IMR-90 (cell line): ENCODE measurements at regions not wholly inside any gene's neighbourhood (a gene's known extent, or its start where the extent isn't known, plus 50 kb on each side); places are given as distances from the start of the nearest gene placed in this dataset.

Experiments
- ATAC-seq: fragments of 200-7000 bp; cut with Tn5 transposase; 2 replicates; pipeline ENCODE4 v1.9.1; 2020; ENCODE audit warnings: low read depth, mild to moderate bottlenecking, moderate library complexity
- BruUV-seq: library from RNA; stranded (reverse); fragments of 400-500 nt; replicated peaks from 2 replicates; lab custom pipeline; 2021; lab: Mats Ljungman, UMichigan
- CTCF ChIA-PET: fragments of 300-600 bp; formaldehyde crosslinking; extraction: SDS; loops from one replicate; lab custom pipeline; 2021; ENCODE audit warnings: antibody characterized with exemption; lab: Yijun Ruan, JAX
- POLR2A ChIA-PET: fragments of 300-600 bp; sonication (Branson Sonifier 250); formaldehyde crosslinking; loops from one replicate; lab custom pipeline; 2022; ENCODE audit warnings: antibody characterized with exemption; ENCODE audit not compliant: unreplicated experiment; lab: Charles Lee
- DNase-seq: peaks from one replicate; pipeline ENCODE4 v3.0.0; 2013
- H2AFZ ChIP-seq: replicated peaks from 2 replicates; pipeline ENCODE3; 2013; ENCODE audit warnings: low read length, mild to moderate bottlenecking; ENCODE audit not compliant: poor library complexity
- H2AK5ac ChIP-seq: 2 replicates; pipeline ENCODE4 v1.6.1; 2013; ENCODE audit warnings: low read depth, low read length, inconsistent platforms
- H2AK9ac ChIP-seq: replicated peaks from 2 replicates; pipeline ENCODE3; 2013; ENCODE audit warnings: mild to moderate bottlenecking, low read depth, low read length, moderate library complexity; ENCODE audit not compliant: poor library complexity
- H2BK120ac ChIP-seq: 2 replicates; pipeline ENCODE4 v1.6.1; 2013; ENCODE audit warnings: low read depth, low read length, inconsistent platforms
- H2BK15ac ChIP-seq: 3 replicates; pipeline ENCODE4 v1.6.1; 2013; ENCODE audit warnings: low read depth, low read length, inconsistent platforms
- H2BK20ac ChIP-seq: 2 replicates; pipeline ENCODE4 v1.6.1; 2013; ENCODE audit warnings: low read depth, mild to moderate bottlenecking, inconsistent platforms, low read length, moderate library complexity
- H2BK5ac ChIP-seq: 2 replicates; pipeline ENCODE4 v1.6.1; 2013; ENCODE audit warnings: mild to moderate bottlenecking, low read depth, low read length, inconsistent platforms; ENCODE audit not compliant: poor library complexity, severe bottlenecking
- H3K14ac ChIP-seq: replicated peaks from 2 replicates; pipeline ENCODE4 v1.6.1; 2013; ENCODE audit warnings: low read depth, low read length, inconsistent platforms
- H3K18ac ChIP-seq: 2 replicates; pipeline ENCODE4 v1.6.1; 2013; ENCODE audit warnings: low read depth, low read length, control low read depth
- H3K23ac ChIP-seq: 2 replicates; pipeline ENCODE4 v1.6.1; 2013; ENCODE audit warnings: low read depth, low read length, inconsistent platforms
- H3K27ac ChIP-seq: 2 replicates; pipeline ENCODE4 v1.5.1; 2013; ENCODE audit warnings: mild to moderate bottlenecking, control low read depth, low read length; ENCODE audit not compliant: insufficient read depth
- H3K27me3 ChIP-seq: 2 replicates; pipeline ENCODE4 v1.6.1; 2013; ENCODE audit warnings: low read length; ENCODE audit not compliant: control insufficient read depth, insufficient read depth
- H3K36me3 ChIP-seq: 2 replicates; pipeline ENCODE4 v1.6.1; 2013; ENCODE audit warnings: low read length, mixed read lengths; ENCODE audit not compliant: control insufficient read depth, insufficient read depth
- H3K4ac ChIP-seq: 2 replicates; pipeline ENCODE4 v1.6.1; 2013; ENCODE audit warnings: low read depth, low read length, inconsistent platforms
- H3K4me1 ChIP-seq: 2 replicates; pipeline ENCODE4 v1.6.1; 2013; ENCODE audit warnings: low read length, mixed read lengths; ENCODE audit not compliant: control insufficient read depth, insufficient read depth
- H3K4me2 ChIP-seq: 2 replicates; pipeline ENCODE4 v1.6.1; 2013; ENCODE audit warnings: low read depth, mild to moderate bottlenecking, control low read depth, low read length, moderate library complexity
- H3K4me3 ChIP-seq: 2 replicates; pipeline ENCODE4 v1.5.1; 2013; ENCODE audit warnings: low read depth, mild to moderate bottlenecking, control low read depth, low read length, moderate library complexity; ENCODE audit not compliant: insufficient read depth
- H3K56ac ChIP-seq: 2 replicates; pipeline ENCODE4 v1.6.1; 2013; ENCODE audit warnings: low read length, inconsistent platforms; ENCODE audit not compliant: insufficient read depth; ENCODE audit errors: extremely low read depth
- H3K79me1 ChIP-seq, 2 experiments: 2 replicates each; pipeline ENCODE4 v1.6.1; 2013; ENCODE audit warnings: low read length in 2 of 2, inconsistent platforms in 1 of 2, low read depth in 1 of 2
- H3K9ac ChIP-seq: 2 replicates; pipeline ENCODE4 v1.6.1; 2013; ENCODE audit warnings: low read depth, low read length, control low read depth
- H3K9me1 ChIP-seq: 2 replicates; pipeline ENCODE4 v1.6.1; 2013; ENCODE audit warnings: low read length, inconsistent platforms; ENCODE audit not compliant: insufficient read depth
- H3K9me3 ChIP-seq: 2 replicates; pipeline ENCODE4 v1.6.1; 2013; ENCODE audit warnings: low read length; ENCODE audit not compliant: control insufficient read depth, insufficient read depth
- H4K20me1 ChIP-seq: 2 replicates; pipeline ENCODE4 v1.6.1; 2013; ENCODE audit warnings: low read length, inconsistent platforms; ENCODE audit not compliant: insufficient read depth
- H4K5ac ChIP-seq: 2 replicates; pipeline ENCODE4 v1.6.1; 2013; ENCODE audit warnings: mild to moderate bottlenecking, low read depth, low read length, control low read depth
- H4K8ac ChIP-seq, 2 experiments: 2 replicates each; pipeline ENCODE4 v1.6.1; 2013; ENCODE audit warnings: low read depth in 2 of 2, low read length in 2 of 2, control low read depth in 1 of 2, inconsistent platforms in 1 of 2
- H4K91ac ChIP-seq: 2 replicates; pipeline ENCODE4 v1.6.1; 2013; ENCODE audit warnings: low read depth, low read length, inconsistent platforms; ENCODE audit not compliant: insufficient read depth
- BHLHE40 ChIP-seq: fragments of 150-350 bp; IDR thresholded peaks from 2 replicates; pipeline ENCODE4 v1.6.1; 2016; ENCODE audit warnings: mild to moderate bottlenecking, low read depth, low read length
- CHD1 ChIP-seq: IDR thresholded peaks from 2 replicates; pipeline ENCODE4 v1.6.1; 2012; ENCODE audit warnings: low read depth, low read length, improper control_type of control experiment
- FOS ChIP-seq: fragments of 150-350 bp; IDR thresholded peaks from 2 replicates; pipeline ENCODE4 v1.6.1; 2016; ENCODE audit warnings: low read depth, low read length
- MAZ ChIP-seq: IDR thresholded peaks from 2 replicates; pipeline ENCODE4 v1.6.1; 2012; ENCODE audit warnings: low read depth, mild to moderate bottlenecking, low read length, improper control_type of control experiment, moderate library complexity, borderline replicate concordance
- MXI1 ChIP-seq: IDR thresholded peaks from 2 replicates; pipeline ENCODE4 v1.6.1; 2012; ENCODE audit warnings: low read depth, mild to moderate bottlenecking, low read length, moderate library complexity, borderline replicate concordance
- NFE2L2 ChIP-seq: fragments of 150-350 bp; IDR thresholded peaks from 2 replicates; pipeline ENCODE4 v1.6.1; 2016; ENCODE audit warnings: low read depth, mild to moderate bottlenecking, low read length
- POLR2A ChIP-seq: IDR thresholded peaks from 2 replicates; pipeline ENCODE4 v1.6.1; 2012; ENCODE audit warnings: mild to moderate bottlenecking, low read depth, low read length
- RCOR1 ChIP-seq: IDR thresholded peaks from 2 replicates; pipeline ENCODE4 v1.6.1; 2012; ENCODE audit warnings: mild to moderate bottlenecking, low read length, improper control_type of control experiment; ENCODE audit not compliant: insufficient replicate concordance
- SMC3 ChIP-seq: fragments of 150-350 bp; IDR thresholded peaks from 2 replicates; pipeline ENCODE4 v1.6.1; 2016; ENCODE audit warnings: low read depth, mild to moderate bottlenecking, antibody characterized with exemption, low read length, moderate library complexity
- WGBS, 2 experiments: methylation state at CpG; one replicate each; pipeline versions ENCODE4 v1.1.5 to v1.1.7; 2013; ENCODE audit warnings: missing lambda C conversion rate in 2 of 2; ENCODE audit not compliant: insufficient read length in 1 of 2; ENCODE audit errors: extremely low coverage in 2 of 2; 5-methylcytosine and 5-hydroxymethylcytosine counted together
- dilution Hi-C: fragments of 300-500 bp; cut with HindIII; formaldehyde crosslinking; loops from one replicate; pipeline ENCODE4 v1.14.3; 2018; ENCODE audit warnings: low sequenced_read_pairs; ENCODE audit not compliant: unreplicated experiment
- in situ Hi-C: fragments of 300-500 bp; cut with MboI; formaldehyde crosslinking; loops from 3 replicates; pipeline ENCODE4 v1.14.3; 2019; ENCODE audit warnings: low sequenced_read_pairs, inconsistent platforms, mixed read lengths
- intact Hi-C: fragments of 100-400 bp; cut with micrococcal nuclease; formaldehyde crosslinking; loops from 2 replicates; pipeline ENCODE4 v1.10.0; 2022
- TF ChIP-seq, protein P1 (sequence below): conservative IDR thresholded peaks from 2 replicates; pipeline ENCODE4 v1.5.1; 2012; ENCODE audit warnings: mild to moderate bottlenecking, low read depth, low read length, improper control_type of control experiment
- TF ChIP-seq, protein P2 (sequence below): fragments of 150-350 bp; IDR thresholded peaks from 2 replicates; pipeline ENCODE4 v1.6.1; 2016; ENCODE audit warnings: low read depth, mild to moderate bottlenecking, low read length, moderate library complexity, borderline replicate concordance
- TF ChIP-seq, protein P3 (sequence below): fragments of 150-350 bp; IDR thresholded peaks from 2 replicates; pipeline ENCODE4 v1.6.1; 2017; ENCODE audit warnings: mild to moderate bottlenecking, antibody characterized with exemption, low read length, low read depth

DNA sequence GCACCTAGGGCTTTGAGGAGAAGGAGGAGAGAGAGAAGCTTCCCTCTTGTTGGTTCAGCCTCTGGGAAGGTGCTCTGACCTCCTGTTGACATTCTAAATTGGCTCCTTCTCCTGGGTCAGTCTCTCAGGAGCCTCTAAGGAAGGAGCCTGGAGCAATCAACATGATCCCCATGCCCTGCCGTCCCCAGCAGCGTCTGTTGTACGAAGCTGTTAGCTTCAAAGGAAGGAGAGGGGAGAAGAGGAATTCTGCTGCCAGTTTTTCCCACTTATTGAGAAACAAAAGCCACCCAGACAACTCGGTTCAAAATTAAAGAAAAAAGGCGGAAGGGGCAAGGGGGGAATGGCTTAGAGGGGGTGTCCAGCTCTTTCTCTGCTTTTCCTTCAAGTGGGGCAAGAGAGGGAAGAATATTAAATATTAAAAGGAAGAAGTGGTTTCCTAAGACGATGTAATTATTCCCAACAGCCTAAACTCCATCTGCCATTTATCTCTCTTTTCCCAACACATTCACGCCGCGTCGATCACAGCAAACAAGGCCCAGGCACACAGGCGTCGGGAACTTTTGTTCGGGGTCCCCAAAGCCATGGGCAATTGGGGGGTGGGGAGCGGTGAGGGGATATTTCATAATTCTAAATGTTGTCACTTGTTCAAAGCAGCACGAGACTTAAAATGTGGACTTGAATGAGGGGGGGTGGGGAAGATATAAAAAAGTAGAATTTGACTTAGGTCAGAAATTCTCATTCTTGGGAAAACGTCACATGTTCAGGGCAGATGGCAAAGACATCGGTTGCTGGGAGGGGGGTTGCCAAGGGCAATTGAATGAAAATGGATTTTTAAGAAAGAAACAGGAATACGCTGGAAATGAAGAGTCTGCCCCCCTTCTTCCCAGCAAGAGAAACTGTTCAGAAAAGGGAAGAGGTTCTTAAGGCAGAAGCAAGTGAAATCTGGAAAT is 116.8 kb upstream of the CACNA1A start:
- in situ Hi-C loops: no loop called here
- Histone ChIP-seq H3K9me3 (no peaks in the 10 kb centered on the region), H2AK9ac (peak overlapping the region; percentile 6), H4K91ac (peak overlapping the region; percentile 86), H3K9me1 (peaks cover 9% of the 10 kb centered on the region), H3K14ac (peak overlapping the region; percentile 65), H3K4me2 (peak overlapping the region; percentile 0; the same call in 1 of the 2 replicates), H3K4ac (peak overlapping the region; percentile 56), H2AK5ac (peak overlapping the region; percentile 59), H3K23ac (peak overlapping the region; percentile 56; the same call in 1 of the 2 replicates), H4K5ac (peak overlapping the region; percentile 56; the same call in 1 of the 2 replicates), H2BK20ac (peak overlapping the region; percentile 16), H4K8ac (peak overlapping the region; percentile 33 to 43; a peak in 2 of 4 replicates), H3K36me3 (no peaks in the 10 kb centered on the region), H3K18ac (peak overlapping the region; percentile 40; the same call in 1 of the 2 replicates), H4K20me1 (no peaks in the 10 kb centered on the region), H2BK120ac (peak overlapping the region; percentile 86), H3K4me3 (no peak overlapping the region), H3K79me1 (no peaks in the 10 kb centered on the region), H3K9ac (no peak overlapping the region), H3K56ac (no peak overlapping the region), H3K27ac (no peak overlapping the region), H3K4me1 (peaks cover 11% of the 10 kb centered on the region), H3K27me3 (no peaks in the 10 kb centered on the region), H2BK5ac (peak overlapping the region; percentile 44), H2AFZ (peak overlapping the region; percentile 81), H2BK15ac (peak overlapping the region; percentile 9; the same call in 1 of the 3 replicates)
- 44% methylated on average over 3 of the region's 18 CpGs; no CpG with 5 or more reads in 1 of the 2 experiments for WGBS, 2 experiments
- no TSS peak for BruUV-seq
- dilution Hi-C loops: no loop called here
- no peak for ATAC-seq
- TF ChIP-seq CHD1 (no peak), FOS (no peak), POLR2A (no peak), NFE2L2 (no peak), SMC3 (no peak), BHLHE40 (no peak), MXI1 (no peak), MAZ (no peak), RCOR1 (no peak)
- TF ChIP-seq, protein P1, sequence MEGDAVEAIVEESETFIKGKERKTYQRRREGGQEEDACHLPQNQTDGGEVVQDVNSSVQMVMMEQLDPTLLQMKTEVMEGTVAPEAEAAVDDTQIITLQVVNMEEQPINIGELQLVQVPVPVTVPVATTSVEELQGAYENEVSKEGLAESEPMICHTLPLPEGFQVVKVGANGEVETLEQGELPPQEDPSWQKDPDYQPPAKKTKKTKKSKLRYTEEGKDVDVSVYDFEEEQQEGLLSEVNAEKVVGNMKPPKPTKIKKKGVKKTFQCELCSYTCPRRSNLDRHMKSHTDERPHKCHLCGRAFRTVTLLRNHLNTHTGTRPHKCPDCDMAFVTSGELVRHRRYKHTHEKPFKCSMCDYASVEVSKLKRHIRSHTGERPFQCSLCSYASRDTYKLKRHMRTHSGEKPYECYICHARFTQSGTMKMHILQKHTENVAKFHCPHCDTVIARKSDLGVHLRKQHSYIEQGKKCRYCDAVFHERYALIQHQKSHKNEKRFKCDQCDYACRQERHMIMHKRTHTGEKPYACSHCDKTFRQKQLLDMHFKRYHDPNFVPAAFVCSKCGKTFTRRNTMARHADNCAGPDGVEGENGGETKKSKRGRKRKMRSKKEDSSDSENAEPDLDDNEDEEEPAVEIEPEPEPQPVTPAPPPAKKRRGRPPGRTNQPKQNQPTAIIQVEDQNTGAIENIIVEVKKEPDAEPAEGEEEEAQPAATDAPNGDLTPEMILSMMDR: no peak
- TF ChIP-seq, protein P2, sequence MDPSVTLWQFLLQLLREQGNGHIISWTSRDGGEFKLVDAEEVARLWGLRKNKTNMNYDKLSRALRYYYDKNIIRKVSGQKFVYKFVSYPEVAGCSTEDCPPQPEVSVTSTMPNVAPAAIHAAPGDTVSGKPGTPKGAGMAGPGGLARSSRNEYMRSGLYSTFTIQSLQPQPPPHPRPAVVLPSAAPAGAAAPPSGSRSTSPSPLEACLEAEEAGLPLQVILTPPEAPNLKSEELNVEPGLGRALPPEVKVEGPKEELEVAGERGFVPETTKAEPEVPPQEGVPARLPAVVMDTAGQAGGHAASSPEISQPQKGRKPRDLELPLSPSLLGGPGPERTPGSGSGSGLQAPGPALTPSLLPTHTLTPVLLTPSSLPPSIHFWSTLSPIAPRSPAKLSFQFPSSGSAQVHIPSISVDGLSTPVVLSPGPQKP: no peak
- TF ChIP-seq, protein P3, sequence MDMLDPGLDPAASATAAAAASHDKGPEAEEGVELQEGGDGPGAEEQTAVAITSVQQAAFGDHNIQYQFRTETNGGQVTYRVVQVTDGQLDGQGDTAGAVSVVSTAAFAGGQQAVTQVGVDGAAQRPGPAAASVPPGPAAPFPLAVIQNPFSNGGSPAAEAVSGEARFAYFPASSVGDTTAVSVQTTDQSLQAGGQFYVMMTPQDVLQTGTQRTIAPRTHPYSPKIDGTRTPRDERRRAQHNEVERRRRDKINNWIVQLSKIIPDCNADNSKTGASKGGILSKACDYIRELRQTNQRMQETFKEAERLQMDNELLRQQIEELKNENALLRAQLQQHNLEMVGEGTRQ: no peak
- ChIA-PET CTCF (no interaction called here), POLR2A (no interaction called here)
- DNase-seq: no peak
- intact Hi-C loops: no loop called here
